Activated naive CD4-positive, alpha-beta T cell treated with anti-CD3 and anti-CD28 coated beads, Interleukin-2, amount 50 U/mL, for 72 hours (primary cell): ENCODE measurements at regions not wholly inside any gene's neighbourhood (a gene's known extent, or its start where the extent isn't known, plus 50 kb on each side); places are given as distances from the start of the nearest gene placed in this dataset.
"Not testable (repeated sequence)": the region's sequence is repeated elsewhere in the genome, so short reads cannot be mapped to it uniquely, and the experiment has no call there.

Experiments
- ATAC-seq, 2 donors: fragments of 150-1000 bp; cut with Tn5 transposase; 2 replicates each; pipeline ENCODE4 v1.10.0; 2021; ENCODE audit warnings: mild to moderate bottlenecking in 2 of 2, moderate library complexity in 2 of 2
- DNase-seq, 2 donors: peaks; one replicate each; pipeline ENCODE4 v3.0.0; 2021 to 2022; ENCODE audit warnings: low spot score in 2 of 2
- H3K27ac Mint-ChIP-seq, 2 donors: one replicate each; pipeline ENCODE4 v1.8.0; 2022; ENCODE audit warnings: mild to moderate bottlenecking in 2 of 2, mixed read lengths in 2 of 2
- H3K36me3 Mint-ChIP-seq, 2 donors: one replicate each; pipeline ENCODE4 v1.8.0; 2022; ENCODE audit warnings: mixed read lengths in 2 of 2
- H3K9me3 Mint-ChIP-seq, 2 donors: one replicate each; pipeline ENCODE4 v1.8.0; 2022; ENCODE audit warnings: mixed read lengths in 2 of 2

DNA sequence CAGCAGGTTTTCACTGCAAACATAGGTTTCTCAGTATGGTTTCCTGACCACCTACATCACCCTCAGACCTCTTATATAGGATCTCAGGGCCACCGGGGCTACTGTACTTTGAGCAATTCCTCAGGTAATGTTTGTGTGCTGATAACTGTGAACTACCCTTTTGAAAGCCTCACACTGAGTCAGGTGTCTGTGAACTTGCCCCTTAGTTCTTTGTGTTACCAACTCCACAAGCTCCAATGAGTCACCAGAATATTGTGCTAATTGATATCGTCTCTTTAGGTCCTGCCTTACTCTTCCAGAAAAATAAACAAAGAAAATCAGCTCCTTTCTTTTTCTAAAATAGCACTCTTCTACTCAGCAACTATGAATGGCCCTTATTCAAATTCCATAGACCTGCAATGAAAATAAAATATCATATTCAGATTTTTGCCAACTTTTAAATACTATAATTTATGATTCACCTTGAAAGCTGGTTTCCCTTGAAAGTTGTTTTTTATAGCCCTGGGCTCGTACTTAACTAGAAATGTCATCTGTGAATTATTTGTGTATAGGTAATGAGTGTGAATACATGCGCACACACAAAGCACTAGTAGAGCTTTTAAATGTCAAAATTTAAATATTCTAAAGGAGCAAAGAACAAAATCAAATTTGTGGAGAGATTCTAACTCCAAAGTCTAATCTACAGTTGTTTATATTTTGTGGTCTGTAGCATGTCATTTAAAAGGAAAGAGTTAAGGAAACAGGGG lies 88.1 kb upstream of the WARS2 start:
- DNase-seq = no peak
- Mint-ChIP-seq H3K27ac (no peak overlapping the region), H3K36me3 (no peaks in the 10 kb centered on the region), H3K9me3 (no peaks in the 10 kb centered on the region)
- ATAC-seq = no peak

DNA sequence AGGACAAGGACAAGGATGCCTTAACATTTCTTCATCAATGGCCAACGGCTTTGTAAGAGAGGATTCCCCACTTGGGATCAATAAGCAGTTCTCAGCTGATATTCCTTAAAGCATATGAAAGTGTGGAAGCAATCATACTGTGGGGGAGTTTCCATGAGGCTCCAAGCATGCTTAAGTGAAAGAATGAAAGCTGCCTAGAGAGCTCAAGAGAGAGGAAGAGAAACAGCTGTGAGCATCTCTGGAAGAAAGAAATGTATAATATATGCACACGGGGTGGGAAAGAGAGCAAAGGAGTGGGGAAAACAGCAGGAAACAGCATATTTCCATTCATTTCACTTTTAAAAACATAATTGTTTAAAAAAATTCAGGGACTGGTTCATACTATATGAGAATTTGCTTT lies 94.7 kb upstream of the WARS2 start:
- H3K9me3 Mint-ChIP-seq = no peaks in the 10 kb centered on the region
- no peak for ATAC-seq
- DNase-seq = no peak
- H3K27ac Mint-ChIP-seq = no peak overlapping the region
- peaks cover 0 to 9% of the 10 kb centered on the region in 2 donors for H3K36me3 Mint-ChIP-seq

DNA sequence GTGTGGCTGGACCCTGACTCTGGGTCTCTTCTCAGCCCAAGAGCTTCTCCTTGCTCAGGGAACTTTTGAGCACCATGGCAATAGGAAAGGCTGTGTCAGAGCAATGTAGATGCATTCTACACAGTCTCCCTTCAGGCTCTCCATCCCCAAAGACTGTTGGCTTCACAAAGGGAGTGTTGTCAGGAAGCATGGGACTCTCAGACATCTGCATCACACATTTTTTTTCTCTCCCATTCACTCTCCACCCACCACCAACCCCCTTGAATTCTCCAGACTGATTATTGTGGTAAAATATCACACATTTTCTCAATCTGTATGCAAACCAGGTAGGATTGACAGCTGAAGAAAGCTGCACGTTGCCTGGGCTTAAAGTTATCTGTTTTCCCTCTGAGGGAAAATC lies 105.4 kb upstream of the WARS2 start:
- Mint-ChIP-seq H3K27ac (no peak overlapping the region), H3K9me3 (no peaks in the 10 kb centered on the region), H3K36me3 (no peaks in the 10 kb centered on the region)
- DNase-seq (no peak), ATAC-seq (no peak)

DNA sequence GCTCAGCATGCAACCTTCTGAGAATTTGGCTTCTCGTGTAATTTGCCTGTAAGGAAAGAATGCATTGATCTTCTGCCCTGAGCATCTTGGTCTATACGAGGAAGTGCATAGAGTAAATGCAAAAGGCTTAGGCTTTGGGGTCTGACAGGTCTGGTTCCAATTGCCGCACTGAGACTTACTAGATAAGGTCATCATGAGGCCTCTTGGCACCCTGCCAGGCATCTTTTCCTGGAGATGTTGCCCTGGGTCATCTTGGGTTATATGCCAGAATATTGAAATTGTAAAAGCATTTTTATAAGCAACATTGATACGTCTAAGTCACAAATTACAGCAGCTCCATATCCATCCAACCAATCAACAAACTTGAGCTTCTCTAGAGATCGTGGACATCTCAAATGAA lies 108.8 kb upstream of the WARS2 start:
- no peak for DNase-seq
- H3K36me3 Mint-ChIP-seq = no peaks in the 10 kb centered on the region
- no peaks in the 10 kb centered on the region for H3K9me3 Mint-ChIP-seq
- no peak overlapping the region for H3K27ac Mint-ChIP-seq
- no peak for ATAC-seq

DNA sequence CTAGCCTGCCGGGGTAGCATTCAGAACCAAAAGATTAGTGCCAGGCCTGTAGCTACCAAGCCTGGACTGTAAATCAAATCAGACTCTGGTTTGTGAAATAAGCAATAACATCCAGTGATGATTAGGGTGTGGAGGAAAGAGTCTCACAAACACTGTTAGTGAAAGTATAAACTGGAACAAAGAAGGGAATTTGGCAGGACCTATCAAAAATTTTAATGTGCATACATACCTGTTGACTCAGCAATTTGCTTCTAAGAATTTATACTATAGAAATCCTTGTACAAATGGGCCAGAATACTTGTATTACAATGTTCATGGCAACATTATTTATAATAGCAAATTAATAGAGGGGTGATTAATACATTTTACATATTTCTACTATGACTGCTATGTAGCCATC lies 109.8 kb upstream of the WARS2 start:
- DNase-seq = no peak
- ATAC-seq = no peak

DNA sequence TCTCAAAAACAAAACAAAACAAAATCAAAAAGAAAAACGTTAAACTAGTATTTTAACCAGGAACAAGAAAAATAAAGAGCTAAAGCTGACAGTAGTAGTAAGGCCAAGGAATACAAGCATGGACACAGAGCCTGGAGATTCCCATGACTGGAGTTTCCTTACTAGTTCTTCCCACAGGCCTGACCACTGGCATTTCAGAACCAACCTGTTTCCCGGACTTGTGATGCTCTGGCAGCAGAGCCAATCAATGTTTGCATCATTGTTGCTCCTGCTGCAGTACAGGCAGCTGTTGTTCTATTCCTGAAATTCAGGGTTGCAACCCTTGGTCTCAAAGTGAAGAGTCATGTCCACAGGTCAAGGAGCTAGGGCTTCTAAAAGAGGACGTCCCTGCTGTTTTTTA lies 111.3 kb upstream of the WARS2 start:
- no peak overlapping the region for H3K27ac Mint-ChIP-seq
- DNase-seq (no peak), ATAC-seq (no peak)
- no peaks in the 10 kb centered on the region for H3K9me3 Mint-ChIP-seq
- no peaks in the 10 kb centered on the region for H3K36me3 Mint-ChIP-seq

More for the DNA sequence above, 109.8 kb upstream of the WARS2 start:
- Mint-ChIP-seq H3K9me3 (no peaks in the 10 kb centered on the region), H3K36me3 (no peaks in the 10 kb centered on the region), H3K27ac (no peak overlapping the region)

DNA sequence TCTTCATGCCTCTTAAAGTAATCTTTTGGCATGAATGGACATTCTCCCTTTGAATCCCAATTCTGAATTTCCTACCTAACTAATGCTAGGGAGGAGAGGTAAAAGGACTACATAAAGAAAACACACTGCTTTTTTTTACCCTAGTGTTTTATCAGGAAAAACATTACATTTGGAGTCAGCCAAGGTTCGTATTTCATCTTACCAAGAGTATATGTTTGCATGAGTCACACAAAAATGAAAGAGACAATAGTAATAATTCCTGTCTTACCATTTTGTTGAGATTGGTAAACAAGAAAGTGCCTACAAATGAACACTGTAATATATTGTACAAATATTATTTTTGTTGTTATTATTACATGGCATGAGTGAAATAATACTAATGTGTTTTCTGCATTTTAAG lies 112.9 kb upstream of the WARS2 start:
- peaks cover 0 to 4% of the 10 kb centered on the region in 2 donors for H3K9me3 Mint-ChIP-seq
- DNase-seq = no peak
- H3K27ac Mint-ChIP-seq = no peak overlapping the region
- H3K36me3 Mint-ChIP-seq = peaks cover 0 to 5% of the 10 kb centered on the region in 2 donors
- ATAC-seq = no peak

DNA sequence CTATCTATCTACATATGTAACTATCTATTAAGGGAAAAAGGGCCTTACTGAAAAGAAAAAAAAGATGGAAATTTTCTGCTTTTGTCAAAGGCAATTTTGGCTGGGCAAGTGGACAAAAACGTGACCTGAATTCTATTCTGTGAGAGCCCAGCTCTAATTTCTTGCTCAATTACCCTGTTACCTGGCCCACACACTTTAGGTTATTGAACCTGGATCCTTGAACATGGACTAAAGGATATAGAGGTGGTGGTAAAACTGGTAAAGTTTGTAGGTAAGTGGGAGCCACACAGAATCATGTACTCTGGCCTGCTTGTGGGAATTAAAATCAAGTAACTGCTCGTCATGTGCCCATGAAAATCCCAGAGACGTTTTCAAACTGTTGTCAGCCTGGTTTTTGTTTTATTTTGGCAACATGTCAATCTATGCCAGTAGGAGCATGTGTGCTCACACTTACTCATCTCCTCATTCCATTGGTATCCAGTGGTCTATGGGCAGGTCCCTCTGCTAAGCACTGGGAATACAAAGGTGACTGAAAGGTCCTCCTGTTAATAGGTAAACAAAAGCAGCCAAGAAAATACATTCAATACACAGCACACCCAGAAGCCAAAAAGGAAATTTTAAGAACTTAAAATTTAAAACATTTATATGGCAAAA lies 113.7 kb upstream of the WARS2 start:
- peaks cover 0 to 10% of the 10 kb centered on the region in 2 donors for H3K36me3 Mint-ChIP-seq
- H3K27ac Mint-ChIP-seq = no peak overlapping the region
- peaks cover 4 to 7% of the 10 kb centered on the region in 2 donors for H3K9me3 Mint-ChIP-seq
- ATAC-seq (no peak), DNase-seq (no peak)

DNA sequence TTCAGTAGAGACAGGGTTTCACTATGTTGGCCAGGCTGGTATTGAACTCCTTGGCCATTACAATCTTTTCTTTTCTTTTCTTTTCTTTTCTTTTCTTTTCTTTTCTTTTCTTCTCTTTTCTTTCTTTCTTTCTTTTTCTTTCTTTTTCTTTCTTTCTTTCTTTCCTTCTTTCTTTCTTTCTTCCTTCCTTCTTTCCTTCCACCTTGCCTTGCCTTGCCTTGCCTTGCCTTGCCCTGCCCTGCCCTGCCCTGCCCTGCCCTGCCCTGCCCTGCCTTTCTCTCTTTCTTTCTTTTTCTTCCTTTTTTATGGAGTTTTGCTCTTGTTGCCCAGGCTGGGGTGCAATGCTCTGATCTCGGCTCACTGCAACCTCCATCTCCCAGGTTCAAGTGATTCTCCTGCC lies 112.5 kb upstream of the HAO2 start:
- not testable (repeated sequence) for H3K9me3 Mint-ChIP-seq, DNase-seq, ATAC-seq, H3K27ac Mint-ChIP-seq
- H3K36me3 Mint-ChIP-seq = peaks cover 0 to 11% of the 10 kb centered on the region in 2 donors

DNA sequence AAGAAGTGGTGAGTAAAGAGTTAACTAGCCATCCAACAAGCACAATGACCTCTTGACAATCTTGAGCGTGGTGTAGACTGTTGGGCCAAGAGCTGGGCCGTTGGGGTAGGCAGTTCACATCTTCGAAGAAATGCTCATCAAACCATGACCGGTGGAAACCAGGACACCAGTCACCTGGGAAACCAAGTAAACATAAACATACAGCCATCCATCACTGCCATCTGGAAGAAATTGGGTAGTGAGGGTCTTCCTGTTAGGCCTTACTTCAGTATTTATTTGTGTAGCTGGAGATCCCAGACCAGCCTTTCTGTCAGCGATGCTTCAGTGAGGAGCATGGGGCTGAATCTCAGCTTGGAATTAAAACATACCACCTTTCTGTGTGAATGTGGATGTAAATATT lies 108.1 kb upstream of the HAO2 start:
- peaks cover 0 to 11% of the 10 kb centered on the region in 2 donors for H3K36me3 Mint-ChIP-seq
- DNase-seq (no peak), ATAC-seq (no peak)
- H3K27ac Mint-ChIP-seq = no peak overlapping the region
- H3K9me3 Mint-ChIP-seq = peaks cover 5 to 7% of the 10 kb centered on the region in 2 donors

DNA sequence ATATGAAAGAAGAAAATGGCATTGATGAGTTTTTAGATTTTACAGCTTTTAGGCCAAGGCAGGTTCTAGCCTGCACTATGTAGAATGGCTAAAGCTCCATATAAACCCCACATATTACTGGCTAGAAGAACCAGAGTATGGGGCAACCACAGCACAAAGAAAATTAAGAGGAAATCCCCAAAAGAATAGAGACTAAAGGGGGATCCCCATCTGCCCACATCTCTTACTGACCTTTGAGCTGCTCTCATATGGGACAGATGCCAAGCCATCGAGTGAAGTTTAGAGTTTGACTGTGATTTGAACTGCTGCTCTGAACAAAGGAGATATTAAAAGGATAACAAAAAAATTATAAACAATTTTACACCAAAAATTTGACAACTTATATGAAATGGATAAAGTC lies 102.2 kb upstream of the HAO2 start:
- no peaks in the 10 kb centered on the region for H3K9me3 Mint-ChIP-seq
- H3K27ac Mint-ChIP-seq = no peak overlapping the region
- no peaks in the 10 kb centered on the region for H3K36me3 Mint-ChIP-seq
- peak; percentile 52 to 88 for ATAC-seq
- DNase-seq = no peak

DNA sequence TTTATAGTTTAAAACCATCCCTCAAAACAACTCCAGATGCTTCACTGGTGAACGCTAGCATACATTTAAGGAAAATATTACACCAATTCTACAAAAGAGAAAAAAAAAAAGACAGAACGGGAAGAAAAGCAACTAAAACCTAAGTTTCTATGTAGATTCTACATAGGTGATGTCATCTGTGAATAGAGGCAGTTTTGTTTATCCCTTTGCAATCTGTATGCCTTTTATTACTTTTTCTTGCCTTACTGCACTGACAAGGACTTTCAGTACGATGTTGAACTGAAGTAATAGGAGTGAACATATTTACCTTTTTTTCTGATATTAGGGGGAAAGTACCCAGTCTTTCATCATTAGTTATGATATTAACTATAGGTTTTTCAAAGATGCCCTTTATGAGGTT lies 101.7 kb upstream of the HAO2 start:
- ATAC-seq (no peak), DNase-seq (no peak)
- Mint-ChIP-seq H3K36me3 (no peaks in the 10 kb centered on the region), H3K9me3 (no peaks in the 10 kb centered on the region), H3K27ac (no peak overlapping the region)

DNA sequence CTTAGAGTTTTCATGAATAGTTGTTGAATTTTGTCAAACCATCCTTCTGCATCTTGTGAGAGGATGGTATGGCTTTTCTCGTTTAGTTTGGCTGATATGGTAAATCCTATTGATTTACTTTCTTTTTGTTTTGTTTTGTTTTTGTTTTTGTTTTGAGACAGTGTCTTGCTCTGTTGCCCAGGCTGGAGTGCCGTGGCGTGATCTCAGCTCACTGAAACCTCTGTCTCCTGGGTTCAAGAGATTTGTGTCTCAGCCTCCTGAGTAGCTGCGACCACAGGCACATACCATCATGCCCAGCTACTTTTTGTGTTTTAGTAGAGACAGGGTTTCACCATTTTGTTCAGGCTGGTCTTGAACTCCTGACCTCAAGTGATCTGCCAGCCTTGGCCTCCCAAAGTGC lies 101.3 kb upstream of the HAO2 start:
- not testable (repeated sequence) for H3K9me3 Mint-ChIP-seq, DNase-seq, H3K36me3 Mint-ChIP-seq, ATAC-seq, H3K27ac Mint-ChIP-seq

DNA sequence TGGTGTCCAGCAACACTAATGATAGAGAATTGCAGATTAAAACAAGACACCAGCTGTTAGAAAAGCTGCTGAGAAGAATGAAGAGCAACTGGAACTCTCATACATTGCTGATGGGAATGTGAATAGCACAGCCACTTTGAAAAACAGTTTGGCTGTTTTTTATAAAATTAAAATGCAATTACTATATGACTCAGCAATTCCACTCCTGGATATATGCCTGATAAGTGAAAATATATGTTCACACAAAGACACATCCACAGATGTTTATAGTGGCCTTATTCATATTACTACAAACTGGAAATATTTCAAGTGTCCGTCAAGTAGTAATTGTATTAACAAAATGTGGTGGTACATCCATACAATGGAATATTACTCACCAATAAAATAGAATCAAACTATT lies 99.7 kb upstream of the HAO2 start:
- no peaks in the 10 kb centered on the region for H3K9me3 Mint-ChIP-seq
- H3K27ac Mint-ChIP-seq = no peak overlapping the region
- DNase-seq (no peak), ATAC-seq (no peak)
- H3K36me3 Mint-ChIP-seq = no peaks in the 10 kb centered on the region

DNA sequence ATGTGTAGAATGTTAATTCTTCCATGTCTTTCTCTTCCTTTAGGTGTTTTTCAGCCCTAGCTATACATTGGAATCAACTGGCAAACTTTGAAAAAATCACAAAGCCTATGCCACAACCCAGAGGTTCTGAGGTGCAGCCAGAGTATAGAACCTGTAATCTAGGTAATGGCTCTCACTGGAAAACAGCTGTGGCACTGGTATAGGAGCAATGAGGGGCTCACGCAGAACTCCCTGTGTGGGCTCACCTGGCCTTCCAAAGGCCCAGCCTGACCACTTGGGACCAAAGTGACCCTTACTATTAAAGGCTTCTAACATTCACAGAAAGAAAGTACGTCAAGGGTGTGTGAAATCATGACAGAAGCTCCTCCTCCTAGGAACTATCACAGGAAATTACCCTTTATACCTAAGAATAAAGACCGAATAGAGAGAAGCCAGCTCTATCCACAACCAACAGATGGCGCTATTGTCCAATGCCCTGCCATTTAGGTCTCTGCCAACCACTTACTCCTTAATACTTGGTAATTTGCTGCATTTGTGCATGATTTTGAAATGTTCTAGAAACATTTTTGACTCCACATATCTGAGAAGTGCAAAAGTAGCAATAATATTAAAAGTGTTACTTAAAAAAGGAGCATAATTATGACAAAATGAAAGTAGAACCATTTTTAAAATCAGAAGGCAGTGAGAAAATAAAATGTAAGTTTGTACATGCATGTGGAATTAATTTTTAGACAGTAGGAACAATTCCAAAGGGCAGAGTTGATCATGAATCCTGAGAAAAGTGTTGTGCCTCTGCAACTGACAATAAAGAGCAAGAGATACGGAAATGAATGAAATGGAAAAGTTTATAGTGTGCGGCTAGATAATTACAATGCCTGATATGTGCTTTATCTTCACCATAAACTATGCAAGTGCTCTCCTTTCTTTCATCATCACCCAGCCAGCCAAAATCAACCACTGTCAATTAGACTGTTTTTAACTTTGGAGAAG lies 93.1 kb upstream of the HAO2 start:
- Mint-ChIP-seq H3K27ac (no peak overlapping the region), H3K9me3 (no peaks in the 10 kb centered on the region), H3K36me3 (no peaks in the 10 kb centered on the region)
- ATAC-seq (peak; percentile 63 to 67), DNase-seq (peak in 1 of 2 donors; percentile 55)

DNA sequence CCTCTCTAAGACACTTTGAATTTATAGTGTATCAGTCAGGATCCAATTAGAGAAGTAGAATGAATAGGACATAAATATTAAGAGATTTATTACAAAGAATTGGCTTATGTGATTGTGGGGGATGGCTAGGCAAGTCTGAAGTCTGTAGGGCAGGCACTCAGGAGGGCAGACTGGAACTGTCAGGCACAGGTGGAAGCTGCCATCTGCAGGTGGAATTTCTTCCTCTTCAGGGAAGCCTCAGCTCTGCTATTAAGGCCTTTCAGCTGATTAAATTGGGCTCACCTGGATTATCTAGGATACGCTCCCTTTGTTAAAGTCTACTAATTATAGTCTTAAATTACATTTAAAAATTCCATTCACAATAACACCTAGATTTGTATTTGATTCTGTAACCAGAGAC lies 92.0 kb upstream of the HAO2 start:
- no peak for DNase-seq
- no peak overlapping the region for H3K27ac Mint-ChIP-seq
- H3K9me3 Mint-ChIP-seq = no peaks in the 10 kb centered on the region
- no peaks in the 10 kb centered on the region for H3K36me3 Mint-ChIP-seq
- ATAC-seq = no peak
